Erythroblast (primary cell): ENCODE measurements at regions not wholly inside any gene's neighbourhood (a gene's known extent, or its start where the extent isn't known, plus 50 kb on each side); places are given as distances from the start of the nearest gene placed in this dataset.

Source experiments
- DNase-seq, 2 experiments: peaks; one replicate each; lab custom pipeline; 2025; lab: John Stamatoyannopoulos, UW
- GATA1 ChIP-seq: IDR thresholded peaks from 2 replicates; pipeline ENCODE4 v1.6.1; 2011; ENCODE audit warnings: low read depth, mild to moderate bottlenecking, control low read depth, low read length, moderate library complexity
- POLR2A ChIP-seq: IDR thresholded peaks from 2 replicates; pipeline ENCODE4 v1.6.1; 2011; ENCODE audit warnings: mild to moderate bottlenecking, low read length

GRCh38 chr5:34586117-34586885 is 69.8 kb upstream of the RAI14 start:
- peak; percentile 48 to 60 for DNase-seq
- TF ChIP-seq POLR2A (no peak), GATA1 (no peak)

GRCh38 chr5:34587355-34588241 is 68.5 kb upstream of the RAI14 start:
- peak; percentile 33 for TF ChIP-seq POLR2A
- TF ChIP-seq GATA1, result no peak
- peak; percentile 92 for DNase-seq

GRCh38 chr5:34589832-34590231 is 66.3 kb upstream of the RAI14 start:
- DNase-seq, result no peak
- TF ChIP-seq POLR2A (no peak), GATA1 (no peak)

- no peak for TF ChIP-seq POLR2A
- no peak for TF ChIP-seq GATA1
- no peak for DNase-seq
These were observed 64.4 kb upstream of the RAI14 start for GRCh38 chr5:34591723-34592122.

GRCh38 chr5:34597034-34598027 is 58.8 kb upstream of the RAI14 start:
- peak in 1 of 2 experiments; percentile 7 for DNase-seq
- TF ChIP-seq POLR2A (no peak), GATA1 (no peak)

GRCh38 chr5:34598177-34598794 is 57.8 kb upstream of the RAI14 start:
- peak in 1 of 2 experiments; percentile 16 for DNase-seq
- no peak for TF ChIP-seq POLR2A
- TF ChIP-seq GATA1, result no peak

- no peak for DNase-seq
- TF ChIP-seq GATA1 (no peak), POLR2A (no peak)
These were observed 56.5 kb upstream of the RAI14 start for GRCh38 chr5:34599471-34600117.

GRCh38 chr5:34600118-34600493 is 56.0 kb upstream of the RAI14 start:
- DNase-seq, result no peak
- TF ChIP-seq GATA1, result no peak
- no peak for TF ChIP-seq POLR2A

GRCh38 chr5:34603378-34603777 is 52.8 kb upstream of the RAI14 start:
- no peak for DNase-seq
- TF ChIP-seq POLR2A (no peak), GATA1 (no peak)

- TF ChIP-seq GATA1, result no peak
- TF ChIP-seq POLR2A, result no peak
- DNase-seq, result peak; percentile 4 to 44
These were observed 51.9 kb upstream of the RAI14 start for GRCh38 chr5:34604119-34604675.

GRCh38 chr5:34606101-34606500 is 50.0 kb upstream of the RAI14 start:
- no peak for TF ChIP-seq GATA1
- no peak for TF ChIP-seq POLR2A
- DNase-seq, result no peak
